DMS114 treated with DMSO at 0.1 percent for 48 hours (cell line): ENCODE measurements at regions not wholly inside any gene's neighbourhood (a gene's known extent, or its start where the extent isn't known, plus 50 kb on each side); places are given as distances from the start of the nearest gene placed in this dataset.
"Not testable (repeated sequence)": the region's sequence is repeated elsewhere in the genome, so short reads cannot be mapped to it uniquely, and the experiment has no call there.

Experiments
- DNase-seq: peaks from one replicate; lab custom pipeline; 2025; ENCODE audit not compliant: unreplicated experiment; lab: John Stamatoyannopoulos, UW

DNA sequence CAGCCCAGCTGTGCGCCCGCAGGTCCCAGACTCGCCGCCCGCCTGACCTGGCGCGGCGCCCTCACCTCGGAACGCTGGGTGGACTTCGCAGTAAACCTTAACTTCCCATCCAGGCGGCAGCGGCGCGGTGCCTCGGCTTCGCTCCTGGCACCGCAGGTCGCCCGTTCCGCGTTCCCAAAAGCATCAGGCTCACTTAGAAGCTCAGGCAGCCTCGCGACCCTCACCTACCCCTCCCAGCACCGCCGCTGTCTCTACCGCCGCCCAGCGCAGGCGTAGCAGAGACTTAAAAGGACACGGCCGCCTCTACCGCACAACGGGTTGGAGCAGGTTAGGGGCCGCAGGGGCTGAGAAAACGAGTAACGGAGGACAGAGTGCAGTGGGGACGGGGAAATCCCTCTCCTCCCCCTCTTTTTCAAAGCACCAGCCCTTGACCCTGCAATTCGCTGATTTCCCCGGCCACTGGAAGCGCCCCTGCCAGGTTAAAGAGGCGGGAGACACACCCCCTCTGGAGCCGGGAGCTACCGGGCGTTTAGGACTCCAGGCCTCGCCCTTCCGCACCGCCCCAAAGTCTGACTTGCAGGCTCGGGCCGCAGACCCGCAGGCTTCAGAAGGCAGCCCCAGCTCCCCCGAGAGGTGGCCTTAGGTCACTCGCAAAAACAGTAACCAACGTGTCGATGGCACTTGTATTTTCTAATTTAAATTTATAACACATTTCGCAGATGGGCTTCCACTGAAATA lies 328.5 kb downstream of the FAM72C start:
- no peak for DNase-seq

- DNase-seq: no peak
Measured at GRCh38 chr1:143625886-143626285, 345.9 kb downstream of the FAM72C start.

DNA sequence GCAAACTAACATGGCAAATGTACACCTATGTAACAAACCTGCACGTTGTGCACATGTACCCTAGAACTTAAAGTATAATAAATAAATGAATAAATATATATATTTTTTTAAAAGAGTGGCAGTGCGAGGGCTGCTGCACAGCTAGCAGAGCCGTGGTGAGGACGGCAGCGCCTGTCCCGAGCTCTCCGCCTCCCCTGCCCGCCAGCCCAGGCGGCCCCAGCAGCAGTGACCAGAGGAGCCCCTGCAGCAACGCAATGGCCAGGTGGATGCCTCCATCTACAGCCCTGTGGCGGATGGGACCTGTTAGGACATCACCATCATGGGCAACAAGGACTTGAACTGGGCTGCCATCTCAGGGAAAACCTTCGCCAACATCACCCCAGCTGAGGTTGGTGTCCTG lies 351.9 kb downstream of the FAM72C start:
- no peak for DNase-seq

DNA sequence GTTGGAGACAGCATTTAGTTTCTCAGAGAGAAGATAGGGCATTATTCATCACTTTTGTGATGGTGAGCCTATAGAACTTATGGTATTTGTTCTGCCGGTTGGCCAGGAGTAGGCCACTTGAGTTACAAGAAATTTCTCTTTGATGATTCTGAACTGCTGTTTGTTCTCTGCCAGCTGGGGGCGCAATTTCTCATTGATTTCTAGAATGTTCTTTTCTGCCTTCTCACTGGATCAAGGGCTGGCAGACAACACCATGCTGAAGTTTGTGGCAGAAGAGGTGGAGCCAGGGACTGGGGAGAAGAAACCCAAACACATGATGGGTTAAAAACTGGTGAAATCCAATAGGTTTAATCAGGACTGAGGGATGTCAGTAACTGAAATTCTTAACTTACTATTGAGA lies 360.6 kb downstream of the FAM72C start:
- no peak for DNase-seq

DNA sequence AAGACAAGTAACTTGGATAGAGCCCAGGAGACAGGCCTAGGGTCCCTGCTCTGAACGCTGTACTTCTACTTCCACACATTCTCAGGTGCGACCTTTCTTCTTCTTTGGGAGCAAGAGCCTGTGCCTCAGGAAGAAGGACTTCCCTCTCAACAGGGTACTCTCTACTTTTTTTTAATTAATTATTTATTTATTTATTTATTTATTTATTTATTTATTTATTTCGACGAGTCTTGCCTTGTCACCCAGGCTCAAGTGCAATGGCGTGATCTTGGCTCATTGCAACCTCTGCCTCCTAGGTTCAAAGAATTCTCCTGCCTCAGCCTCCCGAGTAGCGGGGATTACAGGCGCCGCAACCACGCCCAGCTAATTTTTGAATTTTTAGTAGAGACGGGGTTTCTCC lies 361.6 kb downstream of the FAM72C start:
- no peak for DNase-seq

DNA sequence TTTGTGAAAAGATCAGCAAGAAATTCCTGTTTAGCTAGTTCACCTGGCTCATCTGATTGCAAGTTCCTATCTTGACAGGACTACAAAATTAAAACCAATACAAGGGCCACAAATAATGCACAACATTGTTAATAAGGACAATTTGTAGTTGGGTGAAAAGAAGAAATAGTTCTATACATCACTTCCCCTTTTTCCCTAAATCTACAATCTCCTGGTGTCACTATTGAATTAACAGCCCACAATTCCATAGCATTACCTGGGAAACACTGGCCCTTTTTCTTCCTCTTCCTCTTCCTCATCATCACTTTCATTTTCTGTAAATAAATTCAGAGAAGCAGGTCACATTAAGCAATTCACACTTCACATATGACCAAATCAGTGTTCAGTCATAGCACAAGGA lies 366.9 kb downstream of the FAM72C start:
- no peak for DNase-seq

- no peak for DNase-seq
Measured at GRCh38 chr1:143584508-143584907, 387.3 kb downstream of the FAM72C start.

- DNase-seq: no peak
Measured at GRCh38 chr1:143574891-143575520, 396.8 kb downstream of the FAM72C start.

DNA sequence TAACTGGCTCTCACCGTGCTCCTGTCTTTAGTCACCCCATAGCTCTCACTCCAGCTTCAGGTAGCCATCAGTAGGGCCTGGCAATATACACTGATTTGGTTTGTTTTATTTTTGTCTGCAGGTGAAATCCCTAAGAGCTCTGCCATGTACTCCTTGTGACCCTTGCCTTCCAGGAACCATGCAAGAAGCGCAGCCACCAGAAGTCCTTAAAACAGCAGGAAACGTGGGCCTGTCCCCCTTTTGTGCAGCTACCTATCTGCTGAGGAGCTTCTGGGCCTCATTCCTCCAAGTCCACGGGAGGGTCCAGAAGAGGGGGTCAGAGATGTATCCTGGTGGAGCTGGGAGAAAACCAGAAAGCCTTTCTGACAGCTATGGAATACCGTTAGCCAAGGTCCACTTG lies 399.1 kb downstream of the FAM72C start:
- not testable (repeated sequence) for DNase-seq

DNA sequence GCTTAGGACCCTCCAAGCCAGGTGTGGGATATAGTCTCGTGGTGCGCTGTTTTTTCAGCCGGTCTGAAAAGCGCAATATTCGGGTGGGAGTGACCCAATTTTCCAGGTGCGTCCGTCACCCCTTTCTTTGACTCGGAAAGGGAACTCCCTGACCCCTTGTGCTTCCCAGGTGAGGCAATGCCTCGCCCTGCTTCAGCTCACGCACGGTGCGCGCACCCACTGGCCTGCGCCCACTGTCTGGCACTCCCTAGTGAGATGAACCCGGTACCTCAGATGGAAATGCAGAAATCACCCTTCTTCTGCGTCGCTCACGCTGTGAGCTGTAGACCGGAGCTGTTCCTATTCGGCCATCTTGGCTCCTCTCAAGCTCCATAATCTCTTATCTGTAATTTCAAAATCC lies 408.0 kb downstream of the FAM72C start:
- DNase-seq: not testable (repeated sequence)

DNA sequence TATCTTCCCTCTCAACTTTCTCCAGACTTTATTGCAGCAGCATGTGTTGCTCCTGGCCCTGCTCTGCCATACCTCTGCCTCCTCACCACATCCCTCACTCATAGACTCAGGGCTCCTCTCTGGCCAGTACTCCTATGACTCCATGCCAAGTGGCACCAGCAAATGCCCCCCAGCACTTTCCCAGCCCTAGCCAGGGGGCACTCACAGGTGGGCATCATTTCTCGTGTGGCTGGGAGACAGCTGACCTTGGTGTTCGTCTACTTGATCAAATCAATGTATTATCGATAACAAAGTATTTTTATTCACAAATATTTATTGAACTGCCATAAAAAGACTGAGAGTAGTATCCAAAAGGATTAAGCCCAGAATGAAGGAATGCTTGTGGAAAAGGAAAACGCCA lies 418.2 kb downstream of the FAM72C start:
- no peak for DNase-seq

GRCh38 chr1:143504703-143505102 lies 467.1 kb downstream of the FAM72C start:
- not testable (repeated sequence) for DNase-seq

DNA sequence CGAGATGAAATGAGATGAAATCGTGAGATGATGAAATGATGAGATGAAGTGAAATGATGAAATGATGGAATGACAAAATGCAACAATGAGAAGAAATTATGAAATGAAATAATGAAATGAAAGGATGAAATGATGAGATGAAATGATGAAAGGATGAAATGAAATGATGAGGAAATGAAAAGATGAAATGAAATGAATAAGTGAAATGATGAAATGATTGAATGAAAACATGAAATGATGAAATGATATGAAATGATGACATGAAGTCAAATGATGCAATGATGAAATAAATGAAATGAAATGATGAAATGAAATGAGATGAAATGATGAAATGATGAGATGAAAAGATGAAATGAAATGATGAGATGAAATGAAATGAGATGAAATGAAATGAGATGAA lies 467.7 kb downstream of the FAM72C start:
- not testable (repeated sequence) for DNase-seq

- DNase-seq: not testable (repeated sequence)
Measured at GRCh38 chr1:143503048-143503447, 468.7 kb downstream of the FAM72C start.

DNA sequence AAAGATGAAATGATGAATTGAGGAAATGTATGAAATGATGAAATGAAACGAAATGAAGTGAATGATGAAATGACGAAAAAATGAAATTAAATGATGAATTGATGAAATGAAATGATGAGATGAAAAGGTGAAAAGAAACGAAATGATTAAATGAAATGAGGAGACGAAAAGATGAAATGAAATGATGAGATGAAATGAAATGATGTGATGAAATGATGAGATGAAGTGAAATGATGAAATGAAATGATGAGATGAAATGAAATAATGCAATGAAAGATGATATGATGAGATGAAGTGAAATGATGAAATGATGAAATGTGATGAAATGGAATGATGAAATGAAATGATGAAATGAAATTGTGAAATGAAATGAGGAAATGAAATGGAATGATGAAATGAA lies 469.7 kb downstream of the FAM72C start:
- not testable (repeated sequence) for DNase-seq

DNA sequence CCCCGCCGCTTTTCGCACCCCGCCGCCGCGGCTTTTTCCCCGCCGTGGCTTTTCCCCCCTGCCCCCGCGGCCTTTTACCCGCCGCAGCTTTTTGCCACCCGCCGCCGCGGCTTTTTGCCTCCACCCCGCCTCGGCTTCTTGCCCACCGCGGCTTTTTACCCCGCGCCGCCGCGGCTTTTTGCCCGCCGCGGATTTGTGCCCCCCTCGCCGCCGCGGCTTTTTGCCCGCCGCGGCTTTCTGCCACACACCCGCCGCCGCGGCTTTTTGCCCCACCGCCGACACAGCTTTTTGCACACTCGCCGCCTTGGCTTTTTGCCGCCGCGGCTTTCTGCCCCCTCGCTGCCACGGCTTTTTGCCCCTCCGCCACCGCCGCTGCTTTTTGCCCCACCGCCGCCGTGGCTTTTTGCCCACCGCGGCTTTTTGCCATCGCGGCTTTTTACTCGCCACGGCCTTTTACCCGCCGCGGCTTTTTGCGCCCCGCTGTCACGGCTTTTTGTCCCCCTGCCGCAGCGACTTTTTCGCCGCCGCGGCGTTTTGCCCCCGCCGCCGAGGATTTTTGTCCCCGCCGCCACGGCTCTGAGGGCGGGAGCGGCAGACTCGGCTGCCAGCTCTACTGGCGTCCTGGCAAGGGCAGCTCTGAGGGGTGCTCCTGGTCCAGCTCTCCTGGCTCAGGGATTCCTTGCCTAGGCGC lies 473.6 kb downstream of the FAM72C start:
- DNase-seq: not testable (repeated sequence)

DNA sequence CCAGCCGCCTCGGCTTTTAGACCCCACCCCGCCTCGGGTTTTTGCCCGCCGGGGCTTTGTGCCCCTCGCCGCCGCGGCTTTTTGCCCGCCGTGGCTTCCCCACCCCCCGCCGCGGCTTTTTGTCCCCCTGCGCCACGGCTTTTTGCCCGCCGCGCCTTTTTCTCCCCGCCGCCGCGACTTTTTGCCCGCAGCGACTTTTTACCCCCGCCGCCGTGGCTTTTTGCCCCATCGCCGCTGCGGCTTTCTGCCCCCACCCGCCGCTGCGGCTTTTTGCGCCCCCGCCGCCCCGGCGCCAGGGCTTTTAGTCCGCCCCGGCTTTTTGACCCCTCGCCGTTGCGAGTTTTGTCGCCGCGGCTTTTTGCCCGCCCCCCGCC lies 474.4 kb downstream of the FAM72C start:
- DNase-seq: no peak

- DNase-seq: not testable (repeated sequence)
Measured at GRCh38 chr1:143496526-143497373, 475.0 kb downstream of the FAM72C start.
